22Rv1 (cell line): ENCODE measurements at regions not wholly inside any gene's neighbourhood (a gene's known extent, or its start where the extent isn't known, plus 50 kb on each side); places are given as distances from the start of the nearest gene placed in this dataset.

Experiments
- H3K27ac ChIP-seq: fragments of 450-650 bp; 2 replicates; pipeline ENCODE4 v1.5.1; 2017
- CTCF ChIP-seq: fragments of 450-650 bp; IDR thresholded peaks from 2 replicates; pipeline ENCODE4 v1.5.1; 2017; ENCODE audit warnings: mild to moderate bottlenecking
- ZFX ChIP-seq: fragments of 450-650 bp; IDR thresholded peaks from 2 replicates; pipeline ENCODE4 v1.6.1; 2017; ENCODE audit warnings: antibody characterized with exemption, borderline replicate concordance

DNA sequence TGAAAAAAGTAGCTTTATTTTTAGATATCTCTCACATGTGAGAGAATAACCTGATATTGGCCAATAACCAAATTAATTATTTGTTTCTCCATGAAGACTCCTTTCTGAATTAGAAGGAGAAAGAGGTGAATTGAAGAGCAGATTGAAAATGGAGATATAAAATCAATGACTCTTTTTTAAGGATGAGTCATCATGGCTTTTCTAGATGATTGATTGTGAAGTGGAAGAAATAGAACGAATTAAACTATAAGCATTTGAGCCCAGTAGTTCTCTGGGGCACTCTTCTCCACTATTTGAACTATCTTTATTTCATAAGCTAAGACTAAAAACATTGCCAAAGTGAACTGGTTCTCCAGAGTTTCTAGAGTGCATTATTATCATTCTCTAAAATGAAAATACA is 137.2 kb upstream of the EDNRA start:
- TF ChIP-seq CTCF (no peak), ZFX (no peak)

GRCh38 chr4:147345662-147346061 is 135.2 kb upstream of the EDNRA start:
- H3K27ac ChIP-seq: no peak overlapping the region
- TF ChIP-seq CTCF (no peak), ZFX (no peak)

More for the DNA sequence above, 137.2 kb upstream of the EDNRA start:
- H3K27ac ChIP-seq: no peak overlapping the region

DNA sequence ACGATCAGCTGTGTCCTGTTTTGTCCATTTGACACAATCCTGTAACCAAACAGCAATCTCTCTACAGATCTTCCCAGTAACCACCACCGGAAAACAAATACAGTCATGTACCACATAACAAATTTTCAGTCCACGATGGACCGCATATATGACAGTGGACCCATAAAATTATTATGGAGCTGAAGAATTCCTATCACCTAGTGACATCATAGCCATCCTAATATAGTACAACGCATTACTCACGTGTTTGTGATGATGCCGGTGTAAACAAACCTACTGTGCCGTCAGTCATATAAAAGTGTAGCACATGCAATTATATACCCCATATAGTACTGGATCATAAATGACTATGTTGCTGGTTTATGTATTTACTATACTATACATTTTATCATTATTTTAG is 133.7 kb upstream of the EDNRA start:
- no peak for TF ChIP-seq ZFX
- H3K27ac ChIP-seq: no peak overlapping the region

- H3K27ac ChIP-seq: no peak overlapping the region
- no peak for TF ChIP-seq ZFX
- no peak for TF ChIP-seq CTCF
Observed at GRCh38 chr4:147349193-147349592, 131.7 kb upstream of the EDNRA start.

DNA sequence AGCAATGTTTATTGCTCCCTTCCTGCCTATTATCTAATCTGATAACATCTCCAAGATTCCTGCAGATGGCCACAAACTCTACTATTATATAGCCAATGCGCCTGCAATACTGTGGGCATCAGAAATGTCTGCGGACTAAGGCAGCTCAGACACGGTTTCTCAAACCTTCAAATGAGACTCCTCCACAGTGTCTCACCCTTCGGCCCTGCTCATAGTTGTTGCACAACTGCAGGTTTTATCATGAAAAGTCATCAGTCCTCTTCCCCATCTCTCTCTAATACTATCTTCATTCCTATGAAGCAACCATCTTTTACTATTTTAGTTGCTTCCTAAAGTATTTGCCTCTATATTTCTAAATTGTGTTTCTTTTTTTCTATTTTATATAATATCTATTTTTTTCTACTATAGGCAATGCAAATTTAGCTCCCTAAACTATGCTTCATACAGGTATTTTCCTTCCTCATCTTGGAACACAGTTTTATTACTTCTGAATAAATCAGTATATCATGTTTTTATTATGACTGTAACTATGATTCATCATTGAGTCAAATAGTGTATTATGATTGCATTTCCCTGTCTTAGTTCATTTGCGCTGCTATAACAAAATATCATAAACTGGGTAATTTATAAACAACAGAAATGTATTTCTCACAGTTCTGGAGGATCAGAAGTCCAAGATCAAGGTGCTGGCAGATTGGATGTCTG is 129.7 kb upstream of the EDNRA start:
- no peak for TF ChIP-seq CTCF
- no peak for TF ChIP-seq ZFX
- H3K27ac ChIP-seq: no peak overlapping the region

- TF ChIP-seq ZFX: no peak
- TF ChIP-seq CTCF: no peak
Observed at GRCh38 chr4:147354237-147354636, 126.7 kb upstream of the EDNRA start.

GRCh38 chr4:147355032-147355656 is 125.8 kb upstream of the EDNRA start:
- no peak overlapping the region for H3K27ac ChIP-seq

More at GRCh38 chr4:147354237-147354636, 126.7 kb upstream of the EDNRA start:
- no peak overlapping the region for H3K27ac ChIP-seq

More at GRCh38 chr4:147355032-147355656, 125.8 kb upstream of the EDNRA start:
- TF ChIP-seq ZFX (no peak), CTCF (no peak)
